Caco-2 (cell line): ENCODE measurements at regions not wholly inside any gene's neighbourhood (a gene's known extent, or its start where the extent isn't known, plus 50 kb on each side); places are given as distances from the start of the nearest gene placed in this dataset.

Experiments
- BruUV-seq: library from RNA; stranded (reverse); fragments of 400-500 nt; replicated peaks from 2 replicates; lab custom pipeline; 2021; lab: Mats Ljungman, UMichigan
- CTCF ChIA-PET: fragments of 300-600 bp; sonication (Branson Sonifier 250); formaldehyde crosslinking; loops from one replicate; lab custom pipeline; 2022; ENCODE audit warnings: antibody characterized with exemption; lab: Charles Lee
- POLR2A ChIA-PET: fragments of 300-600 bp; sonication (Branson Sonifier 250); formaldehyde crosslinking; loops from one replicate; lab custom pipeline; 2022; ENCODE audit warnings: antibody characterized with exemption; lab: Charles Lee
- DNase-seq, 2 experiments: peaks; one replicate each; pipeline versions ENCODE4 v3.0.0 to v3.0.0-alpha.2; 2020 to 2022
- H3K27me3 ChIP-seq: replicated peaks from 2 replicates; pipeline ENCODE4 v1.6.0; 2011; ENCODE audit warnings: low read length; ENCODE audit not compliant: control insufficient read depth, insufficient read depth
- H3K36me3 ChIP-seq: 2 replicates; pipeline ENCODE4 v1.5.1; 2011; ENCODE audit warnings: low read length; ENCODE audit not compliant: control insufficient read depth, insufficient read depth
- H3K4me1 ChIP-seq: fragments of 250-450 bp; sonication (Bioruptor Pico); 2 replicates; pipeline ENCODE4 v1.5.1; 2020; ENCODE audit warnings: mild to moderate bottlenecking
- H3K4me3 ChIP-seq: 2 replicates; pipeline ENCODE4 v1.5.1; 2011; ENCODE audit warnings: low read depth, mild to moderate bottlenecking, control low read depth, low read length
- H3K9me3 ChIP-seq: fragments of 250-450 bp; sonication (Bioruptor Pico); 2 replicates; pipeline ENCODE4 v1.5.1; 2020; ENCODE audit warnings: mild to moderate bottlenecking, moderate library complexity
- H3K27ac Mint-ChIP-seq: one replicate; pipeline ENCODE4 v1.8.0; 2022; ENCODE audit warnings: mixed read lengths; ENCODE audit not compliant: unreplicated experiment
- H3K27me3 Mint-ChIP-seq: one replicate; pipeline ENCODE4 v1.8.0; 2022; ENCODE audit warnings: mixed read lengths; ENCODE audit not compliant: insufficient read depth, unreplicated experiment
- H3K36me3 Mint-ChIP-seq: one replicate; pipeline ENCODE4 v1.8.0; 2022; ENCODE audit warnings: mild to moderate bottlenecking, mixed read lengths; ENCODE audit not compliant: insufficient read depth, unreplicated experiment
- H3K4me1 Mint-ChIP-seq: one replicate; pipeline ENCODE4 v1.8.0; 2022; ENCODE audit warnings: low read depth, mixed read lengths; ENCODE audit not compliant: unreplicated experiment
- H3K4me3 Mint-ChIP-seq: one replicate; pipeline ENCODE4 v1.8.0; 2022; ENCODE audit warnings: mild to moderate bottlenecking, moderate library complexity, mixed read lengths; ENCODE audit not compliant: unreplicated experiment
- H3K9me3 Mint-ChIP-seq: one replicate; pipeline ENCODE4 v1.8.0; 2022; ENCODE audit warnings: mixed read lengths; ENCODE audit not compliant: unreplicated experiment
- intact Hi-C: fragments of 100-400 bp; cut with micrococcal nuclease; formaldehyde crosslinking; loops from one replicate; pipeline ENCODE4 v1.10.0; 2022; ENCODE audit not compliant: unreplicated experiment
- TF ChIP-seq, protein P1 (sequence below), 2 experiments: fragments of 200-600 bp in 1 of 2; IDR thresholded peaks; 1 replicate in 1 of 2; 2 replicates in 1 of 2; pipeline versions ENCODE4 v1.5.1 to v1.8.0; 2011 to 2022; ENCODE audit warnings: antibody characterized with exemption in 1 of 2, control low read depth in 1 of 2, inconsistent platforms in 1 of 2, low read depth in 1 of 2, low read length in 1 of 2, mild to moderate bottlenecking in 1 of 2, moderate library complexity in 1 of 2; ENCODE audit not compliant: insufficient read depth in 1 of 2, severe bottlenecking in 1 of 2, unreplicated experiment in 1 of 2

DNA sequence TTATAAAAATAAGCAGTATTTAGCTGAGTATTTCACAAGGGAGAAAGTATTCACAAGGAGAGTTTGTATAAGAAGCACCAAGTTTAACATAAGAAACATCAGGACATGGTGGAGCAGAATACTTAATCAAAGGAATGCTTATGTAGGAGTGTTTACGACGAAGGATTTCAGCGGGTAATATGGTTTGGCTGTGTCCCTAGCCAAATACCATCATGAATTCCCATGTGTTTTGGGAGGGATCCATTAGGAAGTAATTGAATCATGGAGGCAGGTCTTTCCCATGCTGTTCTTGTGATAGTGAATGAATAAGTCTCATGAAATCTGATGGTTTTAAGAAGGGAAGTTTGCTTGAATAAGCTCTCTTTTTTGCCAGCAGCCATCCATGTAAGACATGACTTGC lies 1099.1 kb upstream of the ADGRB3 start:
- Mint-ChIP-seq H3K27ac (no peak overlapping the region), H3K27me3 (no peaks in the 10 kb centered on the region), H3K4me3 (no peak overlapping the region), H3K36me3 (no peaks in the 10 kb centered on the region), H3K9me3 (peaks cover 32% of the 10 kb centered on the region), H3K4me1 (no peaks in the 10 kb centered on the region)
- no peaks in the 10 kb centered on the region for H3K9me3 ChIP-seq
- DNase-seq: no peak
- ChIA-PET POLR2A (no interaction called here), CTCF (no interaction called here)
- no TSS peak for BruUV-seq
- no peaks in the 10 kb centered on the region for H3K4me1 ChIP-seq
- no peaks in the 10 kb centered on the region for H3K36me3 ChIP-seq
- intact Hi-C loops: no loop called here
- TF ChIP-seq, protein P1, sequence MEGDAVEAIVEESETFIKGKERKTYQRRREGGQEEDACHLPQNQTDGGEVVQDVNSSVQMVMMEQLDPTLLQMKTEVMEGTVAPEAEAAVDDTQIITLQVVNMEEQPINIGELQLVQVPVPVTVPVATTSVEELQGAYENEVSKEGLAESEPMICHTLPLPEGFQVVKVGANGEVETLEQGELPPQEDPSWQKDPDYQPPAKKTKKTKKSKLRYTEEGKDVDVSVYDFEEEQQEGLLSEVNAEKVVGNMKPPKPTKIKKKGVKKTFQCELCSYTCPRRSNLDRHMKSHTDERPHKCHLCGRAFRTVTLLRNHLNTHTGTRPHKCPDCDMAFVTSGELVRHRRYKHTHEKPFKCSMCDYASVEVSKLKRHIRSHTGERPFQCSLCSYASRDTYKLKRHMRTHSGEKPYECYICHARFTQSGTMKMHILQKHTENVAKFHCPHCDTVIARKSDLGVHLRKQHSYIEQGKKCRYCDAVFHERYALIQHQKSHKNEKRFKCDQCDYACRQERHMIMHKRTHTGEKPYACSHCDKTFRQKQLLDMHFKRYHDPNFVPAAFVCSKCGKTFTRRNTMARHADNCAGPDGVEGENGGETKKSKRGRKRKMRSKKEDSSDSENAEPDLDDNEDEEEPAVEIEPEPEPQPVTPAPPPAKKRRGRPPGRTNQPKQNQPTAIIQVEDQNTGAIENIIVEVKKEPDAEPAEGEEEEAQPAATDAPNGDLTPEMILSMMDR (IDR thresholded peaks at IDR 0.05; ENCODE audit: insufficient read depth in 1 of 2, low read depth in 1 of 2, low read length in 1 of 2, severe bottlenecking in 1 of 2, unreplicated experiment in 1 of 2): no peak
- H3K4me3 ChIP-seq: no peak overlapping the region
- no peaks in the 10 kb centered on the region for H3K27me3 ChIP-seq

DNA sequence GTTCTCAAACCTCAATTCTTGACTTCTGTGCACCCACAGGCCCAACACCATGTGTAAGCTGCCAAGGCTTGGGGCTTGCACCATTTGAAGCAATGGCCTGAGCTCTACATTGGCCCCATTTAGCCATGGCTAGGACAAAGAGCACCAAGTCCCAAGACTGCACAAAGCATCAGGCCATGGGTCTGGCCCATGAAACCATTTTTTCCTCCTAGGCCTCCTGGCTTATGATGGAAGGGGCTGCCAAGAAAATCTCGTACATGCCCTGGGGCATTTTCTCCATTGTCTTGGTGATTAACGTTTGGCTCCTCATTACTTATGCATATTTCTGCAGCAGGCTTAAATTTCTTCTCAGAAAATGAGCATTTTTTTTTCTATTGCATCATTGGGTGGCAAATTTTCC lies 1128.7 kb upstream of the ADGRB3 start:
- Mint-ChIP-seq H3K4me1 (no peaks in the 10 kb centered on the region), H3K27ac (no peak overlapping the region), H3K9me3 (peaks cover 9% of the 10 kb centered on the region), H3K36me3 (no peaks in the 10 kb centered on the region), H3K4me3 (no peak overlapping the region), H3K27me3 (no peaks in the 10 kb centered on the region)
- TF ChIP-seq, protein P1 (IDR thresholded peaks at IDR 0.05; ENCODE audit: insufficient read depth in 1 of 2, low read depth in 1 of 2, low read length in 1 of 2, severe bottlenecking in 1 of 2, unreplicated experiment in 1 of 2): no peak
- DNase-seq: no peak
- no peaks in the 10 kb centered on the region for H3K9me3 ChIP-seq
- H3K27me3 ChIP-seq: no peaks in the 10 kb centered on the region
- ChIA-PET CTCF (no interaction called here), POLR2A (no interaction called here)
- BruUV-seq: no TSS peak
- H3K4me1 ChIP-seq: no peaks in the 10 kb centered on the region
- no peak overlapping the region for H3K4me3 ChIP-seq
- no peaks in the 10 kb centered on the region for H3K36me3 ChIP-seq
- intact Hi-C loops: no loop called here

DNA sequence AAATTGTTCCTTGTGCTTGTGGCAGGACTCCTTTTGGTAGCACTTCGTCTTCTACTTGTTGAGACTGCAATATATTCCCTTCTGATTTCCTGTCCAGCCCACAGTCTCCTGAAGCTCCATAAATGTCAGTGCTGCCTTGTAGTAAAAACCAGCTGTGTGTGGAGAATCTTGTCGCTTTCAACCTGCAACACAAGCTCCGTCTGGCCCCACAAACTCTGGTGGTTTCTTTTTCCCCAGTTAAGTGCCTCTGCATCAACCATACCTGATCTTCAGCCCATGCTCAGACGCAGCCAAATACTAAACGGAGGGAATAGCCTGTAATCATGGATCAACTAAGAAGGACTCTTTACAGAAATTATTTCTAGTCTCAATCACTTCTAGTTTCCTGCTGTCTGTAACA lies 1133.3 kb upstream of the ADGRB3 start:
- H3K9me3 Mint-ChIP-seq: peaks cover 10% of the 10 kb centered on the region
- BruUV-seq: no TSS peak

More for the DNA sequence above, 1133.3 kb upstream of the ADGRB3 start:
- Histone ChIP-seq H3K4me3 (no peak overlapping the region), H3K27me3 (no peaks in the 10 kb centered on the region), H3K9me3 (no peaks in the 10 kb centered on the region), H3K4me1 (no peaks in the 10 kb centered on the region), H3K36me3 (no peaks in the 10 kb centered on the region)
- intact Hi-C loops: no loop called here
- Mint-ChIP-seq H3K4me3 (no peak overlapping the region), H3K4me1 (no peaks in the 10 kb centered on the region), H3K27ac (no peak overlapping the region), H3K36me3 (no peaks in the 10 kb centered on the region), H3K27me3 (no peaks in the 10 kb centered on the region)
- ChIA-PET POLR2A (no interaction called here), CTCF (no interaction called here)
- no peak for DNase-seq
- TF ChIP-seq, protein P1 (IDR thresholded peaks at IDR 0.05; ENCODE audit: insufficient read depth in 1 of 2, low read depth in 1 of 2, low read length in 1 of 2, severe bottlenecking in 1 of 2, unreplicated experiment in 1 of 2): no peak
